HepG2 (cell line): ENCODE measurements at regions not wholly inside any gene's neighbourhood (a gene's known extent, or its start where the extent isn't known, plus 50 kb on each side); places are given as distances from the start of the nearest gene placed in this dataset.

Source experiments
- ATAC-seq: fragments of 200-7000 bp; cut with Tn5 transposase; 3 replicates; pipeline ENCODE4 v1.9.1; 2020; ENCODE audit warnings: mild to moderate bottlenecking, moderate library complexity
- BruUV-seq: library from RNA; stranded (reverse); fragments of 400-500 nt; replicated peaks from 2 replicates; lab custom pipeline; 2021; lab: Mats Ljungman, UMichigan
- CTCF ChIA-PET: fragments of 300-600 bp; formaldehyde crosslinking; extraction: SDS; loops from one replicate; lab custom pipeline; 2021; ENCODE audit warnings: low total read pairs, inconsistent platforms, low intra/inter-chr PET ratio; lab: Yijun Ruan, JAX
- POLR2A ChIA-PET: fragments of 350-600 bp; sonication (Branson Sonifier 250); formaldehyde crosslinking; loops from one replicate; lab custom pipeline; 2020; ENCODE audit warnings: antibody characterized with exemption, inconsistent platforms; lab: Yijun Ruan, JAX
- DNase-seq: peaks from one replicate; pipeline ENCODE4 v3.0.0-alpha.2; 2015; ENCODE audit warnings: low spot score
- FAIRE-seq: peaks from 3 replicates; lab custom pipeline; 2011; peaks lifted over from hg19 to GRCh38; lab: Jason Lieb, UNC
- H2AFZ ChIP-seq: one replicate; pipeline ENCODE4 v1.6.1; 2011; ENCODE audit warnings: low read length, inconsistent platforms
- H3K27ac ChIP-seq: fragments of 300-600 bp; 3 replicates; pipeline ENCODE4 v1.8.0; 2011; ENCODE audit warnings: mixed run types, mild to moderate bottlenecking, mixed read lengths, low read length, inconsistent platforms; ENCODE audit not compliant: insufficient read depth; ENCODE audit errors: extremely low read length
- H3K27me3 ChIP-seq, 2 experiments: fragments of 200-600 bp in 1 of 2; 2 replicates in 1 of 2; 3 replicates in 1 of 2; pipeline versions ENCODE4 v1.6.0 to v1.8.0; 2011; ENCODE audit warnings: low read length in 2 of 2, mild to moderate bottlenecking in 2 of 2, moderate library complexity in 2 of 2, inconsistent platforms in 1 of 2; ENCODE audit not compliant: insufficient read depth in 2 of 2, control insufficient read depth in 1 of 2
- H3K36me3 ChIP-seq, 2 experiments: fragments of 200-600 bp in 1 of 2; replicated peaks in 1 of 2; 2 replicates in 1 of 2; 3 replicates in 1 of 2; pipeline versions ENCODE4 v1.5.1 to v1.8.0; 2011; ENCODE audit warnings: low read length in 2 of 2, inconsistent platforms in 1 of 2; ENCODE audit not compliant: insufficient read depth in 2 of 2, control insufficient read depth in 1 of 2
- H3K4me1 ChIP-seq: 2 replicates; pipeline ENCODE4 v1.5.1; 2012; ENCODE audit warnings: low read length, inconsistent platforms; ENCODE audit not compliant: insufficient read depth
- H3K4me2 ChIP-seq: 2 replicates; pipeline ENCODE4 v1.6.0; 2011; ENCODE audit warnings: low read depth, low read length, inconsistent platforms
- H3K4me3 ChIP-seq, 3 experiments: fragments of 200-600 bp in 1 of 3; sonication (generic), shearing (Covaris generic) in 1 of 3; replicated peaks in 1 of 3; 2 replicates each; pipeline ENCODE4 v1.5.1; 2011 to 2016; ENCODE audit warnings: low read length in 3 of 3, inconsistent platforms in 2 of 3, low read depth in 2 of 3, mild to moderate bottlenecking in 2 of 3, control low read depth in 1 of 3, mixed read lengths in 1 of 3; ENCODE audit not compliant: insufficient read depth in 1 of 3
- H3K79me2 ChIP-seq: one replicate; pipeline ENCODE4 v1.6.1; 2011; ENCODE audit warnings: low read length, inconsistent platforms; ENCODE audit not compliant: insufficient read depth
- H3K9ac ChIP-seq: 2 replicates; pipeline ENCODE4 v1.6.0; 2011; ENCODE audit warnings: mild to moderate bottlenecking, low read depth, low read length, inconsistent platforms; ENCODE audit not compliant: insufficient read depth
- H3K9me3 ChIP-seq: 2 replicates; pipeline ENCODE4 v1.5.1; 2012; ENCODE audit warnings: mild to moderate bottlenecking, low read length
- H4K20me1 ChIP-seq: 2 replicates; pipeline ENCODE4 v1.6.0; 2011; ENCODE audit warnings: inconsistent platforms, mild to moderate bottlenecking, low read length, moderate library complexity; ENCODE audit not compliant: insufficient read depth
- AGO2 ChIP-seq: fragments of 200-400 bp; formaldehyde crosslinking; optimal IDR thresholded peaks from 2 replicates; pipeline ENCODE3; 2017; ENCODE audit warnings: mild to moderate bottlenecking, low read depth, low read length, moderate library complexity
- ATAD3A ChIP-seq: sonication (generic); formaldehyde crosslinking; IDR thresholded peaks from 2 replicates; pipeline ENCODE4 v1.4.0; 2020; ENCODE audit warnings: missing genetic modification reagents
- CREBL2 ChIP-seq: sonication (generic); formaldehyde crosslinking; IDR thresholded peaks from 2 replicates; pipeline ENCODE4 v1.8.1; 2023; ENCODE audit warnings: missing genetic modification reagents, mild to moderate bottlenecking, borderline replicate concordance
- CSRNP1 ChIP-seq: sonication (generic); formaldehyde crosslinking; IDR thresholded peaks from 2 replicates; pipeline ENCODE4 v1.8.1; 2023; ENCODE audit warnings: mild to moderate bottlenecking, missing genetic modification reagents
- ISL2 ChIP-seq: sonication (generic); formaldehyde crosslinking; IDR thresholded peaks from 2 replicates; pipeline ENCODE4 v1.5.0; 2020; ENCODE audit warnings: missing genetic modification reagents
- SP5 ChIP-seq: IDR thresholded peaks from 2 replicates; pipeline ENCODE4 v1.6.1; 2016; ENCODE audit warnings: low read depth, borderline replicate concordance
- ZNF577 ChIP-seq: sonication (generic); formaldehyde crosslinking; IDR thresholded peaks from 2 replicates; pipeline ENCODE4 v1.4.0; 2020; ENCODE audit warnings: mild to moderate bottlenecking, low read depth, missing genetic modification reagents, borderline replicate concordance
- ZNF737 ChIP-seq: sonication (generic); formaldehyde crosslinking; IDR thresholded peaks from 2 replicates; pipeline ENCODE4 v1.5.0; 2020; ENCODE audit warnings: missing genetic modification reagents, mild to moderate bottlenecking, borderline replicate concordance
- ZNF761 ChIP-seq: sonication (generic); formaldehyde crosslinking; conservative IDR thresholded peaks from 2 replicates; pipeline ENCODE4 v1.4.0; 2020; ENCODE audit warnings: mild to moderate bottlenecking, missing genetic modification reagents
- ZNF773 ChIP-seq: sonication (generic); formaldehyde crosslinking; IDR thresholded peaks from 2 replicates; pipeline ENCODE4 v1.4.0; 2020; ENCODE audit warnings: missing genetic modification reagents, borderline replicate concordance
- ZSCAN20 ChIP-seq: sonication (generic); formaldehyde crosslinking; IDR thresholded peaks from 2 replicates; pipeline ENCODE4 v1.4.0; 2020; ENCODE audit warnings: missing genetic modification reagents, mild to moderate bottlenecking, borderline replicate concordance
- ZSCAN29 ChIP-seq: sonication (generic); formaldehyde crosslinking; conservative IDR thresholded peaks from 2 replicates; pipeline ENCODE4 v1.4.0; 2020; ENCODE audit warnings: mild to moderate bottlenecking, missing genetic modification reagents
- WGBS: methylation state at CpG from one replicate; pipeline ENCODE4 v1.1.6; 2017; ENCODE audit warnings: low lambda C conversion rate; 5-methylcytosine and 5-hydroxymethylcytosine counted together
- in situ Hi-C: cut with HindIII; loops from 2 replicates; pipeline ENCODE4 v1.10.0; 2017; ENCODE audit warnings: low pct_unique_long_range_greater_than_20kb; ENCODE audit not compliant: extremely low pct_ligation_motif_present
- intact Hi-C: fragments of 100-400 bp; cut with micrococcal nuclease; formaldehyde crosslinking; loops from one replicate; pipeline ENCODE4 v1.10.0; 2022; ENCODE audit not compliant: unreplicated experiment
- TF ChIP-seq, protein P1 (sequence below): sonication (generic); formaldehyde crosslinking; IDR thresholded peaks from 2 replicates; pipeline ENCODE4 v1.4.0; 2020; ENCODE audit warnings: mild to moderate bottlenecking, missing genetic modification reagents
- TF ChIP-seq, protein P2 (sequence below): sonication (generic); formaldehyde crosslinking; IDR thresholded peaks from 2 replicates; pipeline ENCODE4 v1.5.1; 2020; ENCODE audit warnings: mild to moderate bottlenecking, missing genetic modification reagents, borderline replicate concordance

DNA sequence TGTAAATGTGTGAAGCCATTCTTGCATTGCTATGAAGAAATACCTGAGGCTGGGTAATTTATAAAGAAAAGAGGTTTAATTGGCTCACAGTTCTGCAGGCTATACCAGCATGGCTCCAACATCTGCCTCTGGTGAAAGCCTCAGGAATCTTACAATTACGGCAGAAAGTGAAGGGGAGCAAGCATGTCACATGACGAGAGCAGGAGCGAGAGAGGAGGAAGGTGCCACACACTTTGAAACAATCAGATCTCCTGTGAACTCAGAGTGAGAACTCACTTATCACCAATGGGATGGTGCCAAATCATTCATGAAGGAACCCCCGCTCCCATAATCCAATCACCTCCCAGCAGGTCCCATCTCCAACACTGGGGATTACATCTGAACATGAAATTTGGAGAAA lies 213.6 kb upstream of the TSC22D2 start:
- no peak overlapping the region for H3K9ac ChIP-seq
- no peak for ATAC-seq
- WGBS, result 0% methylated on average over 4 of the region's 4 CpGs
- no TSS peak for BruUV-seq
- ChIA-PET POLR2A (no interaction called here), CTCF (no interaction called here)
- no peak for DNase-seq
- H4K20me1 ChIP-seq, result no peaks in the 10 kb centered on the region
- no peaks in the 10 kb centered on the region for H3K27me3 ChIP-seq
- in situ Hi-C loops (no loop called here), intact Hi-C loops (no loop called here)
- H3K36me3 ChIP-seq, result no peaks in the 10 kb centered on the region
- peaks cover 4% of the 10 kb centered on the region; the same call in 1 of the 2 replicates for H3K9me3 ChIP-seq
- H3K79me2 ChIP-seq, result no peaks in the 10 kb centered on the region
- no peak overlapping the region for H3K4me3 ChIP-seq
- TF ChIP-seq ZNF773 (no peak), SP5 (CRISPR knock-in tag) (no peak), ZNF737 (no peak), CREBL2 (CRISPR knock-in tag) (no peak), CSRNP1 (no peak), ZSCAN29 (CRISPR knock-in tag) (no peak), ATAD3A (no peak), ISL2 (no peak), ZNF761 (no peak), ZNF577 (CRISPR knock-in tag) (no peak), ZSCAN20 (CRISPR knock-in tag) (no peak), AGO2 (no peak)
- TF ChIP-seq, protein P1, sequence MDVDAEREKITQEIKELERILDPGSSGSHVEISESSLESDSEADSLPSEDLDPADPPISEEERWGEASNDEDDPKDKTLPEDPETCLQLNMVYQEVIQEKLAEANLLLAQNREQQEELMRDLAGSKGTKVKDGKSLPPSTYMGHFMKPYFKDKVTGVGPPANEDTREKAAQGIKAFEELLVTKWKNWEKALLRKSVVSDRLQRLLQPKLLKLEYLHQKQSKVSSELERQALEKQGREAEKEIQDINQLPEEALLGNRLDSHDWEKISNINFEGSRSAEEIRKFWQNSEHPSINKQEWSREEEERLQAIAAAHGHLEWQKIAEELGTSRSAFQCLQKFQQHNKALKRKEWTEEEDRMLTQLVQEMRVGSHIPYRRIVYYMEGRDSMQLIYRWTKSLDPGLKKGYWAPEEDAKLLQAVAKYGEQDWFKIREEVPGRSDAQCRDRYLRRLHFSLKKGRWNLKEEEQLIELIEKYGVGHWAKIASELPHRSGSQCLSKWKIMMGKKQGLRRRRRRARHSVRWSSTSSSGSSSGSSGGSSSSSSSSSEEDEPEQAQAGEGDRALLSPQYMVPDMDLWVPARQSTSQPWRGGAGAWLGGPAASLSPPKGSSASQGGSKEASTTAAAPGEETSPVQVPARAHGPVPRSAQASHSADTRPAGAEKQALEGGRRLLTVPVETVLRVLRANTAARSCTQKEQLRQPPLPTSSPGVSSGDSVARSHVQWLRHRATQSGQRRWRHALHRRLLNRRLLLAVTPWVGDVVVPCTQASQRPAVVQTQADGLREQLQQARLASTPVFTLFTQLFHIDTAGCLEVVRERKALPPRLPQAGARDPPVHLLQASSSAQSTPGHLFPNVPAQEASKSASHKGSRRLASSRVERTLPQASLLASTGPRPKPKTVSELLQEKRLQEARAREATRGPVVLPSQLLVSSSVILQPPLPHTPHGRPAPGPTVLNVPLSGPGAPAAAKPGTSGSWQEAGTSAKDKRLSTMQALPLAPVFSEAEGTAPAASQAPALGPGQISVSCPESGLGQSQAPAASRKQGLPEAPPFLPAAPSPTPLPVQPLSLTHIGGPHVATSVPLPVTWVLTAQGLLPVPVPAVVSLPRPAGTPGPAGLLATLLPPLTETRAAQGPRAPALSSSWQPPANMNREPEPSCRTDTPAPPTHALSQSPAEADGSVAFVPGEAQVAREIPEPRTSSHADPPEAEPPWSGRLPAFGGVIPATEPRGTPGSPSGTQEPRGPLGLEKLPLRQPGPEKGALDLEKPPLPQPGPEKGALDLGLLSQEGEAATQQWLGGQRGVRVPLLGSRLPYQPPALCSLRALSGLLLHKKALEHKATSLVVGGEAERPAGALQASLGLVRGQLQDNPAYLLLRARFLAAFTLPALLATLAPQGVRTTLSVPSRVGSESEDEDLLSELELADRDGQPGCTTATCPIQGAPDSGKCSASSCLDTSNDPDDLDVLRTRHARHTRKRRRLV (CRISPR knock-in tag), result no peak
- TF ChIP-seq, protein P2, sequence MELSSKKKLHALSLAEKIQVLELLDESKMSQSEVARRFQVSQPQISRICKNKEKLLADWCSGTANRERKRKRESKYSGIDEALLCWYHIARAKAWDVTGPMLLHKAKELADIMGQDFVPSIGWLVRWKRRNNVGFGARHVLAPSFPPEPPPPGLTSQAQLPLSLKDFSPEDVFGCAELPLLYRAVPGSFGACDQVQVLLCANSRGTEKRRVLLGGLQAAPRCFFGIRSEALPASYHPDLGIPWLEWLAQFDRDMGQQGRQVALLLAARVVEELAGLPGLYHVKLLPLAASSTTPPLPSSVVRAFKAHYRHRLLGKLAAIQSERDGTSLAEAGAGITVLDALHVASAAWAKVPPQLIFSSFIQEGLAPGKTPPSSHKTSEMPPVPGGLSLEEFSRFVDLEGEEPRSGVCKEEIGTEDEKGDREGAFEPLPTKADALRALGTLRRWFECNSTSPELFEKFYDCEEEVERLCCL (CRISPR knock-in tag), result no peak
- TF ChIP-seq, all 625 proteins: peak for 0
- no peak for FAIRE-seq
- Histone ChIP-seq H3K27ac (no peak overlapping the region), H2AFZ (no peak overlapping the region), H3K4me1 (no peaks in the 10 kb centered on the region), H3K4me2 (no peak overlapping the region)
